DLD1 (cell line): ENCODE measurements at regions not wholly inside any gene's neighbourhood (a gene's known extent, or its start where the extent isn't known, plus 50 kb on each side); places are given as distances from the start of the nearest gene placed in this dataset.
"Not testable (repeated sequence)": the region's sequence is repeated elsewhere in the genome, so short reads cannot be mapped to it uniquely, and the experiment has no call there.

Source experiments
- in situ Hi-C: cut with HindIII; loops from 2 replicates; pipeline ENCODE4 v1.10.0; 2017; ENCODE audit warnings: low sequenced_read_pairs

DNA sequence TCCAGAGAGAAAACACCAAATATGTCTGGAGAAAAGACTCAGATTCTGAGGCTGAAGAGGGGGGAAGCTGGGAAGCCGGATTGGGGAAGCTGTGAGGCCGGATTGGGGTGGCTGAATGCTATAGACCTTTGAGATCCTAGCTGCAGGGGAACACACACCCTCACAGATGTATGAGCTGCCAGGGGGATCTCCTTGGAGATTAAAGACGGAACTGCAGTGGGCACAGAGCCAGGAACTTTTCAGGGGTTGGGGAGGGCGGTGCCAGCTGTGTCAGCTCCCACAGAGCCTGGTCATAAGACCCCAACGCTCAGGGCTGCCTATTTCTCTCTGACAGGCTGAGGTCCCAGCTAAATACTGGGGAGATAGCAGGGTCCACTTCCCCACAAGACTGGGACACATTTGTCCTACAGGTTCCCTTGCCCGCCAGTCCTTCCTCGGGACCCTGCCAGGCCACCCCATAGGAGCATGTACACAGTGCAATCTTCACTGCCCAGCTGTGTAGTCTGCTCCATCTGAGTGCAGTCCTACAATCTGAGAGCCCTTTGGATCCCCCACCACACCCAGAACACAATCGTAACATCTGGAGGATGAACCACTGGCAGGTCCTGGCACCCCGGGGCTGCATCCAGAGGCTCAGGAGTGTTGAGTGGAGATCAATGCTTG lies 1893.9 kb downstream of the PCDH9 start:
- in situ Hi-C loops: no loop called here

DNA sequence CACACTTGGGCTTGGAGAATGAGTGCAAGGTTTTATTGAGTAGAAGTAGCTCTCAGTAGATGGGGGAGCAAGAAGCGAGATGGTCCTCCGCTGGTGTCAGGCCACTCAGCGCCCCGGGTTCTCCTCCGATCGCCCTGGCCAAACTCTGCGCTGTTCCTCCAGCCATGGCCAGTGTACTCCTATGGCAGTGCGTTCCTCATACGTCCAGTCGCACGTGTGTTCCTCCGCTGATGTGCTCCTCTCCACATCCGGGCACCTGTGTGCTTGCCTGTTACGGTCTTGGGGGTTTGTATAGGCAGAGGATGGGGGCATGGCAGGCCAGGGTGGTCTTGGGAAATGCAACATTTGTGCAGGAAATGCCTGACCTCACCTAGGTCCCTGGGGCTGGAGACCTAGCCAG lies 1899.4 kb downstream of the PCDH9 start:
- in situ Hi-C loops: no loop called here

DNA sequence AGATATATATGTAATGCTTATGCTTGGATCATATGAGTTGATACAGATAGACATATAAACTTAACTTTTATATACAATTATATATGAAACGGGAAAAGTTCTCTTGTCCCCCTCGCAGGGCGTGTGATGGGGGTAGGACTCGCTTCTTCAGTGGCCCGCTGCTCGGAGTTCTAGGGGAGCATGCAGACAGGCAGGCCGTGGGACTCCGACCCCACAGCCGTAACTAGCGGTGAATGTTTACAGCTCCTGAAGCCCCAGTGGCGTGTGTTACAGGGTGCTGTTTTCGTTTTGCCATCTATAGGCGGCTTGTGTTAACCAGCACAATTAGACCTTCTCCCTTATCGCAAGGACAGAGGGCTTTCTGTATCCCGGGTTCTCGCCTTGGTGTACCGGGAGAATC lies 1899.8 kb downstream of the PCDH9 start:
- in situ Hi-C loops: no loop called here

DNA sequence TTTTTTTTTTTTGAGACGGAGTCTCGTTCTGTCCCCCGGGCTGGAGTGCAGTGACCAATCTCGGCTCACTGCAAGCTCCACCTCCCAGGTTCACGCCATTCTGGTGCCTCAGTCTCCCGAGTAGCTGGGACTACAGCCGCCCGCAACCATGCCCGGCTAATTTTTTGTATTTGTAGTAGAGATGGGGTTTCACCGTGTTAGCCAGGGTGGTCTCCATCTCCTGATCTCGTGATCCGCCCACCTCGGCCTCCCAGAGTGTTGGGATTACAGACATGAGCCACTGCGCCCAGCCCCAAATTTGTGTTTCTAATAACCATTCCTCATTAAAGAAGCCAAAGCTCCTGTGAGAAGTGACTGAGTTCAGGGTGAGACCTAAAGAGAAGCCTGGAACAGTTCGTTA lies 1906.9 kb downstream of the PCDH9 start:
- in situ Hi-C loops: not testable (repeated sequence)

DNA sequence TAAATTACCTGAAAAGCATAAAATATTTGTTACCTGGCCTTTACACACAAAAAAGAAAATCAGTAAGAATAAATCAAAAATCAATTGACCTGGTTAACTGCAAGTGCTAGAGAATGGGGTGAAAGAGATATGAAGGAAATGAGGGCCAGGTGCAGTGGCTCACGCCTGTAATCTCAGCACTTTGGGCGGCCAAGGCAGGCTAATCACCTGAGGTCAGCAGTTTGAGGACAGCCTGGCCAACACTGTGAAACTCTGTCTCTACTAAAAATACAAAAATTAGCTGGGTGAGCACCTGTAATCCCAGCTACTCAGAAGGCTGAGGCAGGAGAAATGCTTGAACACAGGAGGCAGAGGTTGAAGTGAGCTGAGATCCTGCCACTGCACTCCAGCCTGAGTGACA lies 1908.7 kb downstream of the PCDH9 start:
- in situ Hi-C loops: not testable (repeated sequence)

DNA sequence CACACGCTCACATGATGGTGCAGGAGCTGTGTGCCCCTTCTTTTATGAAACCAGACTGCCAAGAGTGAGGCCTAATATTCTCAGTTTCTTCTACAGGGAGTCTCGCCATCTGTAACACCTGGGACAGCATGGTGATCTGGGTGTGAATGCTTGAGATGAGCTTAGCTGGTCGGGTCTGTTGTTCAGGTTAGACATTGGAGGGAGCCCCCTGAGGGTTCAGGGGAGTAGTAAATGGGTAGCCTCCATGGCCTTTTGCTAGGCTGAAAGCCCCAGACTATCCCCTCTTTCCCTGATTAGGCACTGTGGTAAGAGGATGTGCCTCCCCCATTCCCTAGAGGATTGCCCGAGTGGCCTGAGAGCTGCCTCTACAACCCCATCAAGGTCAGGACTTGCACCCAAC lies 1916.1 kb downstream of the PCDH9 start:
- in situ Hi-C loops: no loop called here

DNA sequence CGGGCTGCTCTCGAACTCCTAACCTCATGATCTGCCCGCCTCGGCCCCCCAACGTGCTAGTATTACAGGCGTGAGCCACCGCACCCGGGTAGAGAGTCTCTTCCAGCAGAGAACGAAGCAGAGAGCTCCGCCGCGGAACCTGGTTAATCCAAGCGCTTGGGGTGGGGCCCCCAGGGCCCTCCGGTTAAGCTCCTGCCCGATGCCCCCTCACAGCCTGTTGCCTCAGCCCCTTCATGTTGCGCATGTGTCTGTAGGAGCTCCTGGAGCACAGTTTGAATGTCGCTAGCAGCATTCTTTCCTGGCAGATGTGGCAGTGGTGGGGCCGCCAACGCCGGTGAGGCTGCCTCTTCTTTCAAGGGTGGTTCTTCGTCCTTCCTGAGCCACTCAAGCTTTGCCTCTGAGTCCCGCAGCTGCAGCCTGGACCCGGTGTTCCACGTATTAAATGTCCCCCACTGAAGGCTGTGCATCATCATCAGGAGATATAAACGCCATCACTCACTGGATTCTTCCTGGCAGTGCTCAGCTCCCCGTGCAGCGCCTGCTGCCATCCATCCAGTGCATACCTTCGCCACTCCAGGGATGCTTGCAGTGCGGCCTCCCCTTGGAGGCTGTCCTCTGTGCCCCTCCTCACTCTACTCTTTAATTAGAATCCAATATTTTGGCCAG lies 1919.3 kb downstream of the PCDH9 start:
- in situ Hi-C loops: no loop called here

DNA sequence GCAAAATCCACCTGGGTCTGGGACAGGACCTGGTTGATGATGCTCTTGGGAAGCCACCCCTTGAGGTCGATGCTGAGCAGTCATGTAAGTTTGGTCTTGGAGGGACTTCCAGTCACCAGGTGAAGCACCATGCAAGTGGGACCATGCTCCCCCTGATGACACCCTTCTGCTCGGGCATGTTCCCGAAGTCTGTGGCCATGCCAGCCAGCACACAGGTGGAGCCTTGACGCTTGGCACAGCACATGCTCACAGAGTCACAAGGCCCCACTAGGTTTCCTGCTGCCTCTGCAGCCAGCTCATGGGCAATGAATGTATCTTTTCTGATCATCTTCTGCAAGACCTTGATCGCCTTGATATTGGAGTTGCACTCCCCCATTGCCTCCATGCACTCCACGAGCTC lies 1920.2 kb downstream of the PCDH9 start:
- in situ Hi-C loops: no loop called here

DNA sequence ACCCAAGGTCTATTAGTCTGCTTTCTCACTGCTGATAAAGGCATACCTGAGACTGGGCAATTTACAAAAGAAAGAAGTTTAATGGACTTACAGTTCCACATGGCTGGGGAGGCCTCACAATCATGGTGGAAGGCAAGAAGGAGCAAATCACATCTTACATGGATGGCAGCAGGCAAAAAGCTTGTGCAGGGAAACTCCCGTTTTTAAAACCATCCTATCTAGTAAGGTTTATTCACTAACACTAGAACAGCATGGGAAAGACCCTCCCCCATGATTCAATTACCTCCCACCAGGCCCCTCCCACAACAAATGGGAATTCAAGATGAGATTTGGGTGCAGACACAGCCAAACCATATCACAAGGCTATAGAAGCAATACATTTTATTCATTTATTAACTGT lies 1921.4 kb downstream of the PCDH9 start:
- in situ Hi-C loops: not testable (repeated sequence)

DNA sequence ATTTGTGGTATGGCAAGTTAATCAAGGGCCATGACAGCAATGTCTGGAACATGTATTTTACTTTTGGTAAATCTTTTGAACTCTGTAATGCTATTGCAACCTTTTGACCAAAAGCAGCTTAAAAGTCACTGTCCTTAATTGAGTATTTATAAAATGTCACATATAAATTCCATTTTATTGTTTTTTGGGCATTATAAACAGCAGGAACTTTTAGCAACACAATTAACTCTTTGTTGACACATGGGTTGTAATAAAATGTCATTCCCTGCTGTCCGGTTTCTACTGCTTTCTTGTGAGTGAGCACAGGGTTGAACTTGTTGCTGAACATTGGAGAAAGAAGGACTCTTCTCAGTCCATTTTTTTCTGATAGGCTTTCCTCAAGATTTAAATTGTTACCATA lies 1923.1 kb downstream of the PCDH9 start:
- in situ Hi-C loops: no loop called here

DNA sequence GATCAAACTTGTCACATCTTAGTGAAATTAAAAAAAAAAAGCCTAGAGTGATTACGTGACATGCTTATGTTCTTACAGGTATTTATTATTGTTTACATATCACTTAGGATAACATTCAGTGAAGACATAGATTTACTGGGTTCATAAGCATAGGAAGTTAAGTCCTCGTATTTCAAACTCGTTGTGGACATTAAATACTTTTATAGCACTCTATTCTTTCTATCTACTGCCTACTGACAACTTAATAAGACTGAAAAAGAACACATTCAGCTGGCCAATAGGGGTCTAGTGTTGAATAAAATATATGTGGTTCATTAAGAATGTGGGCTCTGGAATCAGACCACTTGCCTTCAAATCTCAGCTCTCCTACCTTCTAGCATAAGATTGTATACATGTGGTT lies 1927.4 kb downstream of the PCDH9 start:
- in situ Hi-C loops: no loop called here

DNA sequence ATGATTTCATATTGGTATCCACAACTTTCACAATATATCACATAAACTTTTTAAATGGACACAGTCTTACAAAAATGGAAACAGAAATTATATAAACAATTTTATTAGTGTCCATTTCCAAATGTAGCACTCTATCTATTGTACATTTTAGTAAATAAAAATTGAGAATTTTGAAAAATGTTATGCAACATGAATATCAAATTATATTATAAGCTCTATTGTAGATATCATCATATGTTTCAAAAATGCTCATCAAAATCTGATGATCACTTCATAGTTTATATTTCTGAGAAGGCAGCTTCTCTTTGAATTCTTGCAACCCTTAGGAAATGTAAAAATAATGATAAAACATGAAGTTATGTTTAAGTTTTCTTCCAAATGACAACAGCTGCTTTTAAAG lies 1928.6 kb downstream of the PCDH9 start:
- in situ Hi-C loops: no loop called here

DNA sequence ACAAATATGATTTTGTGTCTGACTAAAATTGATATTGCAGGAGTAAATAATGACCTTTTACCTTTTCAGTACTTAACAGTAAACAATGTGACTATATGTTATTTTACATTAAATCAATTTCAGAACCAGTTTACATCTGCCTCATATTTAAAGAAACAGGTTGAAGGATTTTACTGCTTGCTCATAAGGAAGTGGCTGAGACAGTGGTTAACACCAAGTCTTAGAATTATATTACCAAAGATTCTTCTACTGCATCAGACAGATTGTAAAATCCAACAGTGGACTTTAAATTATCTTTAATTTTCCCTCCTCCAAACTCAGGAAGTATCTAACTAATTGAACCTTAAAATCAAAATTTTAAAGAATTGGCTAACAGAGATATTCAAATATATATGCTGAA lies 1929.9 kb downstream of the PCDH9 start:
- in situ Hi-C loops: no loop called here

DNA sequence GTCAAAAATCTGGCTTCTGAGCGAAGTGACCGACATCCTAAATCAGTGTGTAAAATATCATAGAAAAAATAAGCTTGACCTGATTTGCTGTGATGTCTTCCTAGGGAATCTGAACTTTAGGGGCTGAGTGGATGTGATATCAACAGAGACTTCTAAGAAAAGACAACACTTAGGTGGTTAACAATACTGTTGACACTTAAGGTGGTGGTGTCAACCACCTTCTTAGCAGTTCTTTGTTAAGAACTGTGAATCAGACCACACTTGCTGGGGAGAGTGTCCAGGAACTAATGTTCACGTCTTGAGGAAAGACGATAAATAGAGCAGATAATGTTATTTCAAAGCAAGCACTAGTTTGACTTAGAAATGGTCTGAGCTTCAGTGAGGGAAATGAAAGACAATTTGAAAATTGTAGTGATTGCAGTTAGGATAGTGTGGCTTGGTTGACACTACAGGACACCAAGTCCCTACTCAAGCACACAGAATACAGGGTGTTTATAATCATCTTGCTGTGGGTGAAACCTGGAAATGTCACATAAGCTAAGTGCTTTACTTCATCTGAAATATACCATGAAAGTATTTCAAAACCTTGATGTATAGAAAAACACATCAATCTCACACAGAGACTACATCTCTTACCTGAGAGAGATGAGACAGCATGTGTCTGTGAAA lies 1936.5 kb downstream of the PCDH9 start:
- in situ Hi-C loops: no loop called here

DNA sequence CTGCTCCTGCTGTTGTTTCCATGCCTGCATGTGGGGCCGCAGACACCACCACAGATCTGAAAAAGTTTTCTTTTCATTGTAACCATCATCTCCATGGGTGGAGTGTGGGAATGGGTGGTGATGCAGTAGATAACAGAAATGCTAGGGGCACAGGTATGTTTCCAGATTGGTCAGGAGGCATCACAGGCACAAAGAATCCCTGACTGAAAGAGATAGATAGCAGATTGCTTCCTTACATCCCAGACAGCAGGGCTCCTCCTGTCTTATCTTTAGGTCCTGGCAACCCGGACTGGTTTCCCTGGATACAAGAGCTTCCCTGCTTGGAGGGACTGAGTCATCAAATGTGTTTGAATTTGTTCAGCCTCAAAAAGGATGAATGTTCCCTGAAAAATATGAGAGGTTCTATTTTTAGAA lies 1937.6 kb downstream of the PCDH9 start:
- in situ Hi-C loops: no loop called here

DNA sequence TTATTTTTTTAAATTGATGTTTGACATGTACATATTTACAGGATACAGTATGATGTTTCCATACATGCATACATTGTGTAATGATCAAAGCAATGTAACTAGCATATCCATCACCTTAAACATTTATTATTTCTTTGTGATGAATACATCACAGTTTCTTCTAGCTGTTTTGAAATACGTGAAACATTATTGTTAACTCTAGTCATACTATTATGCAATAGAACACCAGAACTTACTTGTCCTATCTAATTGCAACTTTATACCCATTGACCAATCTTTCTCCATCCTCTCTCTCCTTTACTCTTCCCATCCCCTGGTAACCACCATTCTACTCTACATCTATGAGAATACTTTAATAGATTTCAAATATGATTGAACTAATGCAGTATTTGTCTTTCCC lies 1942.7 kb downstream of the PCDH9 start:
- in situ Hi-C loops: no loop called here

DNA sequence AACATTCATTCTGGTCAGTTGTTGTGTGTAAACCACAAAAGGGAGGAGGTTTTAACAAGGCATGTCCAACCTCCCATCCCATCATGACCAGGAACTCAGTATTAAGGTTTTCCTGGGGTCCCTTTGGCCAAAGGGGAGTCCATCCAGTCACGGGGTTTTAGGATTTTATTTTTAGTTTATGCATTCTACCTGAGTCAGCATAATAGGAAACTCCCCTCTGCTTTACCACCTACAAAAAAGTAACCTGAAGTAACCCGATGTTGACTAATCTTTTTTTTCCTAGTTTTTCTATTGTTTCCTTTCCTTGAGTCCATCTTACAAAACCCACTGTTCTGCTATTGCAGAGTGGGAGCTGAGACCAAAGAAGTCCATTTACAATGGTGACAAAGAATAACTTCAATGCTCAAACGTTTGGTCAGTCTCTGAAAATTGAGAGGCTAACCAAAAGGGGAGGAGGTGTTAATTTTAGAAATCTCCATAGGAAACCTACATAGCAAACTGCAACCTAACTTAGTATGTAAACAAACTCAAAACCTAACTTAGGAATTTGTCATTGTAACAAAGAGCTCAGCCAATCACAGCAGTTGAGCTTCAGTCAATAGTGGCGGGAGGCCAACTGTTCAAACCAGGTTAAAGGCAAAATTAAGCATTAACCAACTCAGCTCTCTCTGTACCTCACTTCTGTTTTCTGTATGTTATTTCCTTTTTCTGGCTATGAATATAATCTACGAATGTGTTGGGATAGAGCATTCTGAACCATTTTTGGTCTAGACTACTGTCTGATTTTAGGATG lies 1954.1 kb downstream of the PCDH9 start:
- in situ Hi-C loops: no loop called here

DNA sequence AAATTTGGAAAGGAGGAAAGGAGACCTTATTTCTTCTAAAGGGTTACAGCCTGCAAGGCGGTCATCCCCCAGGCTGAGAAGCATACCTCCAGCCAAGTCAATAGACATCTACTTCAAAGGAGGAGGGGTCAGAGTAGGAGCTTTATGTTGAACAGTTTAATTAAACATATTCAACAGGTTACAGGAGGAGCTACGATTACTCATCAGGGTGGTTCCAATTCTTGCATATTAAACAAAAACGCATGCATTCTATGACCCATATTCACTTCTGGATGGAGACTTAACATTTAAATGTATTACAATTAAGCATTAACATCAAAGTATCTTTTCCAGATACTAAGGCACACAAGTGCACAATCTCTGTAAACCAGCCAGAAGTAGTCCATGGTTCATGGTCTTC lies 1955.0 kb downstream of the PCDH9 start:
- in situ Hi-C loops: no loop called here

DNA sequence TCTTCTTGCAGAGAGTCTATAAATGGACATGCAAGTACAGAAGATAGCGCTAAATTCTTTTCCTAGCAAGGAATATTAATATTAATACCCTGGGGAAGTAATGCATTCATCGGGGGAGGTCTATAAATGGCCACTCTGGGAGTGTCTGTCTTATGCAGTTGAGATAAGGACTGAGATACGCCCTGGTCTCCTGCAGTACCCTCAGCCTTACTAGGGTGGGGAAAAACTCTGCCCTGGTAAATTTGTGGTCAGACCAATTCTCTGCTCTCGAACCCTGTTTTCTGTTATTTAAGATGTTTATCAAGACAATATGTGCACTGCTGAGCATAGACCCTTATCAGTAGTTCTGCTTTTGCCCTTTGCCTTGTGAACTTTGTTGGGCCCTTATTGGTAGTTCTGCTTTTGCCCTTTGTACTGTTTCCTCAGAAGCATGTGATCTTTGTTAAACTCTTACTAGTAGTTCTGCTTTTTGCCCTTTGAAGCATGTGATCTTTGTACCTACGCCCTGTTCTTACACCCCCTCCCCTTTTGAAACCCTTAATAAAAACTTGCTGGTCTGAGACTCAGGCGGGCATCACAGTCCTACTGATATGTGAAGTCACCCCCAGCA lies 1956.2 kb downstream of the PCDH9 start:
- in situ Hi-C loops: not testable (repeated sequence)

DNA sequence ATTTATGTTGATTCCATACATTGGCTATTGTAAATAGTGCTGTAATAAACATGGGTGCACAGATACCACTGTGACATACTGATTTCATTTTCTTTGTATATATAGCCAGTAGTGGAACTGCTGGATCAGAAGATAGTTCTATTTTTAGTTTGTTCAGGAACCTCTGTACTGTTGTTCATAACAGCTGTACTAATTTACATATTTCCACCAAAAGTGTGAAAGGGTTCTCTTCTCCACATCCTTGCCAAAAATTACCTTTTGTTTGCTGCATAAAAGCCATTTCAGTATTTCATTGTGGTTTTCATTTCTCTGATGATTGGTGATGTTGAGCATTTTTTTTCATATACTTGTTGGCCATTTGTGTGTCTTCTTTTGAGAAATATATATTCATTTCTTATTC lies 1962.1 kb downstream of the PCDH9 start:
- in situ Hi-C loops: no loop called here

DNA sequence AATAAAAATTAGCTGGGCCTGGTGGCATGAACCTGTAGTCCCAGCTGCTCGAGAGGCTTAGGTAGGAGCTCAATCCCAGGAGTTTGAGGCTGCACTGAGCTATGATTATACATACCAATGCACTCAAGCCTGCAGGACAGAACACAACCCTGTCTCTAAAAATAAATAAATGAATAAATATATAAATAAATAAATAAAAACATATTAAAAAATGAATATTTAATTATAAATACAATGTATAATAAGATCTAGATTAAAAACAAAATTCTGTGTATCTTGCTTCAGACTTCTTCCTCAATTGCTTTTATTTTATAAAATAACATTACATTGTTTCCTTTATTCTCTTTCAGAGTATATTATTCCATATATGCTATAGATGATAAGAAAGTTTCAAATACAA lies 1964.1 kb downstream of the PCDH9 start:
- in situ Hi-C loops: no loop called here
